Trophoblast cell (in vitro differentiated cells and primary cell): ENCODE measurements at regions not wholly inside any gene's neighbourhood (a gene's known extent, or its start where the extent isn't known, plus 50 kb on each side); places are given as distances from the start of the nearest gene placed in this dataset.

Source experiments
- DNase-seq, 2 donors: peaks; one replicate each; pipeline ENCODE4 v3.0.0-alpha.2; 2016
- H2AFZ ChIP-seq: 2 replicates; pipeline ENCODE4 v1.6.1; 2013; ENCODE audit warnings: low read length, moderate library complexity, mild to moderate bottlenecking; ENCODE audit not compliant: insufficient read depth, poor library complexity
- H2AK5ac ChIP-seq: 2 replicates; pipeline ENCODE4 v1.6.1; 2013; ENCODE audit warnings: mild to moderate bottlenecking, low read length
- H2BK120ac ChIP-seq: 2 replicates; pipeline ENCODE4 v1.6.1; 2013; ENCODE audit warnings: low read length, mild to moderate bottlenecking, moderate library complexity; ENCODE audit not compliant: insufficient read depth, poor library complexity
- H2BK12ac ChIP-seq: 2 replicates; pipeline ENCODE4 v1.6.1; 2013; ENCODE audit warnings: mild to moderate bottlenecking, low read length, moderate library complexity
- H2BK5ac ChIP-seq: 2 replicates; pipeline ENCODE4 v1.6.1; 2013; ENCODE audit warnings: low read length, low read depth, moderate library complexity, mild to moderate bottlenecking; ENCODE audit not compliant: poor library complexity
- H3K14ac ChIP-seq: 2 replicates; pipeline ENCODE4 v1.6.1; 2013; ENCODE audit warnings: mild to moderate bottlenecking, low read length
- H3K18ac ChIP-seq: 2 replicates; pipeline ENCODE4 v1.6.1; 2013; ENCODE audit warnings: mild to moderate bottlenecking, low read length
- H3K23ac ChIP-seq: 2 replicates; pipeline ENCODE4 v1.6.1; 2013; ENCODE audit warnings: low read length
- H3K27ac ChIP-seq: 2 replicates; pipeline ENCODE4 v1.5.1; 2013; ENCODE audit warnings: low read depth, mild to moderate bottlenecking, inconsistent platforms, low read length, moderate library complexity
- H3K27me3 ChIP-seq: 2 replicates; pipeline ENCODE4 v1.6.1; 2013; ENCODE audit warnings: inconsistent platforms, mild to moderate bottlenecking, low read length, moderate library complexity; ENCODE audit not compliant: insufficient read depth
- H3K36me3 ChIP-seq, 2 experiments: 1 replicate in 1 of 2; 2 replicates in 1 of 2; pipeline ENCODE4 v1.6.1; 2013; ENCODE audit warnings: low read length in 2 of 2, mild to moderate bottlenecking in 2 of 2, moderate library complexity in 1 of 2; ENCODE audit not compliant: insufficient read depth in 2 of 2, control insufficient read depth in 1 of 2
- H3K4ac ChIP-seq: 2 replicates; pipeline ENCODE4 v1.6.1; 2013; ENCODE audit warnings: low read depth, mild to moderate bottlenecking, low read length, moderate library complexity
- H3K4me1 ChIP-seq, 2 experiments: 1 replicate in 1 of 2; 2 replicates in 1 of 2; pipeline ENCODE4 v1.6.1; 2013; ENCODE audit warnings: low read length in 2 of 2, mild to moderate bottlenecking in 2 of 2, moderate library complexity in 1 of 2; ENCODE audit not compliant: insufficient read depth in 2 of 2, control insufficient read depth in 1 of 2
- H3K4me2 ChIP-seq: 2 replicates; pipeline ENCODE4 v1.6.1; 2013; ENCODE audit warnings: inconsistent platforms, mild to moderate bottlenecking, low read length, moderate library complexity
- H3K4me3 ChIP-seq: 2 replicates; pipeline ENCODE4 v1.5.1; 2013; ENCODE audit warnings: mild to moderate bottlenecking, low read depth, low read length, inconsistent platforms
- H3K79me1 ChIP-seq: one replicate; pipeline ENCODE4 v1.6.1; 2013; ENCODE audit warnings: low read length
- H3K79me2 ChIP-seq: 2 replicates; pipeline ENCODE4 v1.6.1; 2013; ENCODE audit warnings: low read length, mild to moderate bottlenecking; ENCODE audit not compliant: control insufficient read depth, insufficient read depth, poor library complexity
- H3K9ac ChIP-seq: 2 replicates; pipeline ENCODE4 v1.6.1; 2013; ENCODE audit warnings: mild to moderate bottlenecking, low read length
- H3K9me3 ChIP-seq: 2 replicates; pipeline ENCODE4 v1.6.1; 2013; ENCODE audit warnings: low read depth, mild to moderate bottlenecking, control low read depth, inconsistent platforms, low read length; ENCODE audit not compliant: insufficient read depth
- H4K12ac ChIP-seq: 2 replicates; pipeline ENCODE4 v1.6.1; 2013; ENCODE audit warnings: low read depth, mild to moderate bottlenecking, low read length, moderate library complexity
- H4K8ac ChIP-seq: 2 replicates; pipeline ENCODE4 v1.6.1; 2013; ENCODE audit warnings: low read depth, mild to moderate bottlenecking, low read length, moderate library complexity
- H4K91ac ChIP-seq: one replicate; pipeline ENCODE4 v1.6.1; 2013; ENCODE audit warnings: low read depth, mild to moderate bottlenecking, low read length, moderate library complexity
- WGBS: extraction: QIAGEN DNeasy Blood & Tissue Kit; methylation state at CpG from one replicate; pipeline ENCODE4 v1.1.7; 2013; ENCODE audit warnings: missing lambda C conversion rate; ENCODE audit not compliant: insufficient read length, insufficient coverage; ENCODE audit errors: extremely low coverage; 5-methylcytosine and 5-hydroxymethylcytosine counted together

GRCh38 chr1:184208622-184209021 lies 157.1 kb downstream of the TSEN15 start:
- Histone ChIP-seq H2BK12ac (no peak overlapping the region), H4K8ac (no peak overlapping the region), H3K36me3 (no peaks in the 10 kb centered on the region), H2AK5ac (no peak overlapping the region), H3K23ac (no peak overlapping the region), H2BK5ac (no peak overlapping the region), H4K12ac (no peak overlapping the region), H3K9ac (no peak overlapping the region), H2AFZ (no peak overlapping the region), H4K91ac (no peak overlapping the region), H3K27ac (no peak overlapping the region), H3K18ac (no peak overlapping the region), H3K4me1 (peaks cover 2 to 6% of the 10 kb centered on the region in 2 experiments), H2BK120ac (no peak overlapping the region), H3K14ac (no peak overlapping the region), H3K9me3 (no peaks in the 10 kb centered on the region), H3K4me2 (no peak overlapping the region), H3K4ac (no peak overlapping the region), H3K27me3 (no peaks in the 10 kb centered on the region), H3K79me2 (no peaks in the 10 kb centered on the region), H3K4me3 (no peak overlapping the region), H3K79me1 (peaks cover 4% of the 10 kb centered on the region)
- no peak for DNase-seq
- no CpG with 5 or more reads among the region's 2 CpGs for WGBS

- peak overlapping the region; percentile 67 for H3K23ac ChIP-seq
- H2AK5ac ChIP-seq, result no peak overlapping the region
- DNase-seq, result no peak
- no peak overlapping the region for H3K4ac ChIP-seq
- no peak overlapping the region for H3K4me2 ChIP-seq
- H3K27ac ChIP-seq, result no peak overlapping the region
- H3K79me1 ChIP-seq, result peaks cover 4% of the 10 kb centered on the region
- H4K8ac ChIP-seq, result no peak overlapping the region
- H4K91ac ChIP-seq, result no peak overlapping the region
- H3K36me3 ChIP-seq, result no peaks in the 10 kb centered on the region
- no peak overlapping the region for H2BK5ac ChIP-seq
- H4K12ac ChIP-seq, result no peak overlapping the region
- WGBS, result no CpG with 5 or more reads among the region's 2 CpGs
- peak overlapping the region; percentile 57 for H3K9ac ChIP-seq
- H3K18ac ChIP-seq, result no peak overlapping the region
- H3K4me3 ChIP-seq, result no peak overlapping the region
- H3K14ac ChIP-seq, result no peak overlapping the region
- no peaks in the 10 kb centered on the region for H3K79me2 ChIP-seq
- no peaks in the 10 kb centered on the region for H3K9me3 ChIP-seq
- H2BK120ac ChIP-seq, result no peak overlapping the region
- no peak overlapping the region for H2AFZ ChIP-seq
- peaks cover 2 to 6% of the 10 kb centered on the region in 2 experiments for H3K4me1 ChIP-seq
- H3K27me3 ChIP-seq, result no peaks in the 10 kb centered on the region
- H2BK12ac ChIP-seq, result no peak overlapping the region
These were observed 158.5 kb downstream of the TSEN15 start for GRCh38 chr1:184210031-184210430.

GRCh38 chr1:184210862-184211261 lies 159.3 kb downstream of the TSEN15 start:
- Histone ChIP-seq H2AK5ac (no peak overlapping the region), H4K91ac (no peak overlapping the region), H3K36me3 (no peaks in the 10 kb centered on the region), H3K4me2 (no peak overlapping the region), H3K23ac (no peak overlapping the region), H4K12ac (no peak overlapping the region), H3K9ac (no peak overlapping the region), H3K9me3 (no peaks in the 10 kb centered on the region), H3K14ac (no peak overlapping the region), H3K4ac (no peak overlapping the region), H3K18ac (no peak overlapping the region), H2BK12ac (no peak overlapping the region), H2AFZ (no peak overlapping the region), H3K27me3 (no peaks in the 10 kb centered on the region), H3K4me3 (no peak overlapping the region), H2BK5ac (no peak overlapping the region), H2BK120ac (no peak overlapping the region), H3K4me1 (peaks cover 2 to 6% of the 10 kb centered on the region in 2 experiments), H3K79me2 (no peaks in the 10 kb centered on the region), H3K79me1 (peaks cover 7% of the 10 kb centered on the region), H4K8ac (no peak overlapping the region), H3K27ac (no peak overlapping the region)
- no peak for DNase-seq
- WGBS, result no CpG with 5 or more reads among the region's 6 CpGs

GRCh38 chr1:184212649-184213314 lies 161.3 kb downstream of the TSEN15 start:
- Histone ChIP-seq H3K79me1 (peaks cover 7% of the 10 kb centered on the region), H3K4me2 (no peak overlapping the region)

More at GRCh38 chr1:184212649-184213314, 161.3 kb downstream of the TSEN15 start:
- H3K14ac ChIP-seq, result no peak overlapping the region
- peak overlapping the region; percentile 72 for H3K18ac ChIP-seq
- no peak overlapping the region for H2BK120ac ChIP-seq
- peak overlapping the region; percentile 70 for H4K8ac ChIP-seq
- no peak overlapping the region for H3K4ac ChIP-seq
- no peak overlapping the region for H2BK12ac ChIP-seq
- H3K79me2 ChIP-seq, result no peaks in the 10 kb centered on the region
- no peaks in the 10 kb centered on the region for H3K36me3 ChIP-seq
- H3K27ac ChIP-seq, result no peak overlapping the region
- DNase-seq, result peak; percentile 88 to 91
- no peak overlapping the region for H2AFZ ChIP-seq
- H4K91ac ChIP-seq, result no peak overlapping the region
- H3K4me1 ChIP-seq, result peaks cover 2 to 6% of the 10 kb centered on the region in 2 experiments
- WGBS, result no CpG with 5 or more reads among the region's 7 CpGs
- H3K4me3 ChIP-seq, result no peak overlapping the region
- no peak overlapping the region for H2AK5ac ChIP-seq
- no peaks in the 10 kb centered on the region for H3K9me3 ChIP-seq
- peak overlapping the region; percentile 47 for H4K12ac ChIP-seq
- H3K27me3 ChIP-seq, result no peaks in the 10 kb centered on the region
- H3K23ac ChIP-seq, result no peak overlapping the region
- H2BK5ac ChIP-seq, result no peak overlapping the region
- no peak overlapping the region for H3K9ac ChIP-seq
